Gastroesophageal sphincter (tissue), 4 donors: ENCODE measurements at regions not wholly inside any gene's neighbourhood (a gene's known extent, or its start where the extent isn't known, plus 50 kb on each side); places are given as distances from the start of the nearest gene placed in this dataset.
"Not testable (repeated sequence)": the region's sequence is repeated elsewhere in the genome, so short reads cannot be mapped to it uniquely, and the experiment has no call there.

Experiments
- ATAC-seq: fragments of 150-250 bp; one replicate; pipeline ENCODE4 v1.9.1; 2016; ENCODE audit warnings: mild to moderate bottlenecking, moderate library complexity
- H3K27ac ChIP-seq, 4 donors: fragments of 200-600 bp; sonication (generic) in 3 of 4; 1 replicate in 3 of 4; 2 replicates in 1 of 4; pipeline ENCODE4 v1.5.1; 2016 to 2019
- H3K27me3 ChIP-seq: fragments of 200-600 bp; sonication (generic); one replicate; pipeline ENCODE4 v1.5.1; 2019
- H3K36me3 ChIP-seq, 2 donors: fragments of 200-600 bp; sonication (generic); one replicate each; pipeline ENCODE4 v1.5.1; 2019; ENCODE audit warnings: control low read depth in 1 of 2
- H3K4me1 ChIP-seq, 3 donors: fragments of 200-600 bp; sonication (generic); 1 replicate in 2 of 3; 2 replicates in 1 of 3; pipeline ENCODE4 v1.5.1; 2016 to 2019; ENCODE audit warnings: control low read depth in 2 of 3
- H3K4me3 ChIP-seq, 2 donors: fragments of 200-600 bp; sonication (generic); one replicate each; pipeline ENCODE4 v1.5.1; 2019; ENCODE audit warnings: mild to moderate bottlenecking in 1 of 2, moderate library complexity in 1 of 2
- H3K9me3 ChIP-seq, 3 donors: fragments of 200-600 bp; sonication (generic); one replicate each; pipeline ENCODE4 v1.5.1; 2017 to 2019; ENCODE audit warnings: control low read depth in 2 of 3
- EP300 ChIP-seq: sonication (generic); formaldehyde crosslinking; IDR thresholded peaks from one replicate; pipeline ENCODE4 v1.6.1; 2017; ENCODE audit warnings: antibody characterized with exemption, mild to moderate bottlenecking
- POLR2A ChIP-seq, 2 donors: fragments of 450-650 bp; IDR thresholded peaks; one replicate each; pipeline ENCODE4 v1.6.1; 2017; ENCODE audit warnings: antibody characterized with exemption in 2 of 2, mild to moderate bottlenecking in 2 of 2, moderate library complexity in 1 of 2
- POLR2AphosphoS5 ChIP-seq: sonication (generic); formaldehyde crosslinking; IDR thresholded peaks from one replicate; pipeline ENCODE4 v1.6.1; 2017; ENCODE audit warnings: antibody characterized with exemption
- WGBS, 2 donors: methylation state at CpG; one replicate each; pipeline ENCODE4 v1.1.5; 2018; ENCODE audit warnings: low coverage in 1 of 2; 5-methylcytosine and 5-hydroxymethylcytosine counted together
- TF ChIP-seq, protein P1 (sequence below), 4 experiments: fragments of 200-600 bp in 2 of 4; fragments of 450-650 bp in 2 of 4; sonication (generic) in 1 of 4; IDR thresholded peaks; one replicate each; pipeline ENCODE4 v1.5.1; 2017 to 2019; ENCODE audit warnings: antibody characterized with exemption in 4 of 4, mild to moderate bottlenecking in 2 of 4, moderate library complexity in 2 of 4

DNA sequence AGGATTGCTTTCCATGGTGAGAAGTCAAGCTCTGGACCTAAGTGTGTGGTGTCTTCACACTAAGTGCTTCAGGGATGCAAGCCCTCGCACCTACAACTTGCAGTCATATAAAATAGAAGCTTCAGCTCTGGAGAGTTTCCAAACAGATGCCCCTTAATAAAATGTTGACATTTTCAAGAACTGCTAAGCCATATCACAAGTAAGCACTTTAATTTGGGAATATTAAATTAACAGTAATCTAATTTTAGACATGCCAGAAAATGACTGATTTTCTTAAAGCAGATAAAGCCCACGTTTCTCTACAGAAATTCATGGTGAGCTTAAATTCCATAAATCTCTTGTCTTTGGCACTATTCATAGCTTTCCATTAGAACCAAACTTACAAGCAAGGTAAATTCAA lies 600.1 kb upstream of the FLRT2 start:
- TF ChIP-seq, protein P1, sequence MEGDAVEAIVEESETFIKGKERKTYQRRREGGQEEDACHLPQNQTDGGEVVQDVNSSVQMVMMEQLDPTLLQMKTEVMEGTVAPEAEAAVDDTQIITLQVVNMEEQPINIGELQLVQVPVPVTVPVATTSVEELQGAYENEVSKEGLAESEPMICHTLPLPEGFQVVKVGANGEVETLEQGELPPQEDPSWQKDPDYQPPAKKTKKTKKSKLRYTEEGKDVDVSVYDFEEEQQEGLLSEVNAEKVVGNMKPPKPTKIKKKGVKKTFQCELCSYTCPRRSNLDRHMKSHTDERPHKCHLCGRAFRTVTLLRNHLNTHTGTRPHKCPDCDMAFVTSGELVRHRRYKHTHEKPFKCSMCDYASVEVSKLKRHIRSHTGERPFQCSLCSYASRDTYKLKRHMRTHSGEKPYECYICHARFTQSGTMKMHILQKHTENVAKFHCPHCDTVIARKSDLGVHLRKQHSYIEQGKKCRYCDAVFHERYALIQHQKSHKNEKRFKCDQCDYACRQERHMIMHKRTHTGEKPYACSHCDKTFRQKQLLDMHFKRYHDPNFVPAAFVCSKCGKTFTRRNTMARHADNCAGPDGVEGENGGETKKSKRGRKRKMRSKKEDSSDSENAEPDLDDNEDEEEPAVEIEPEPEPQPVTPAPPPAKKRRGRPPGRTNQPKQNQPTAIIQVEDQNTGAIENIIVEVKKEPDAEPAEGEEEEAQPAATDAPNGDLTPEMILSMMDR (IDR thresholded peaks at IDR 0.05), result no peak
- TF ChIP-seq POLR2A (IDR thresholded peaks at IDR 0.05) (no peak), EP300 (no peak), POLR2AphosphoS5 (no peak)
- 30 to 59% methylated on average over 1 to 2 of the region's 2 CpGs for WGBS, 2 donors
- Histone ChIP-seq H3K4me1 (no peaks in the 10 kb centered on the region), H3K9me3 (no peaks in the 10 kb centered on the region), H3K36me3 (no peaks in the 10 kb centered on the region), H3K4me3 (no peak overlapping the region), H3K27me3 (no peaks in the 10 kb centered on the region), H3K27ac (no peak overlapping the region)
- no peak for ATAC-seq

DNA sequence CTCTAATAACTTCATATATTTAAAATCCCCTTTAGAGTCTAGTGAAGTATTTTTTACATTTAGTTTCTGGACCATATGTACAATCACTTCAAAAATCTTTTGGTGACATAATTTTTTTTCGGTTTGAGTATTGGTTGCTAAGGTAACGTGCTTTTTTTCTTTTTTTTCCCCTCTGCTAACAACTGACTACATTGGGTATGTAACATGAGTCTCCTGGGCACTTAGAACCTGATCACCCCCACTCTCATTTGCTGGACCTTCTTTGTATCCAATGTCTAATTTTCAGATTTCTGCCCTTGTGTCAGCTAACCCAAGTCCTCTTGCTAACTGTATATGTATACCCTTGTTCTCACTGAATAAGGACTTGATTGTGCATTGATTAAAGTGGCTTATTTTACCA lies 592.9 kb upstream of the FLRT2 start:
- Histone ChIP-seq H3K36me3 (no peaks in the 10 kb centered on the region), H3K27me3 (no peaks in the 10 kb centered on the region), H3K27ac (no peak overlapping the region), H3K4me1 (no peaks in the 10 kb centered on the region), H3K4me3 (no peak overlapping the region), H3K9me3 (no peaks in the 10 kb centered on the region)
- WGBS, 2 donors, result 57 to 76% methylated on average over 2 of the region's 2 CpGs
- ATAC-seq, result no peak
- TF ChIP-seq EP300, result no peak
- TF ChIP-seq POLR2A (IDR thresholded peaks at IDR 0.05), result no peak

DNA sequence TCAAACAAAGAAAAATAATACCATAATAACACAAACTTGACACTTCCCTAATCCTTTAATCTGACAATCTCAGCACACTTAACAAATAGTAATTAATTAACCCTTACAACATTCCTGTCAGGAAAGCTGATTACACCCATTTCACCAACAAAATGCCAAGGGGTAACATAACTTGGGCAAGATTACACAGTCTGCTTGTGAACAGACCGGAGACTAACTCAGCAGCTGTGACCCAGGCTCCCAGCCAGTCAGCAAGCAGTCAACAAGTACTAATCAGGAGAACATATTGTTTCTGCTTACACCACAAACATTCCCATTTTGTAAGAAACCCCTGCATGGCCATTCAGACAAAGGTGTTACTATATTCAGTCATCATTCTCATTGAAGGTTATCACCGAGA lies 592.5 kb upstream of the FLRT2 start:
- no peak for ATAC-seq
- no peaks in the 10 kb centered on the region for H3K9me3 ChIP-seq
- no peaks in the 10 kb centered on the region for H3K4me1 ChIP-seq
- no peak for TF ChIP-seq POLR2AphosphoS5
- no peak for TF ChIP-seq POLR2A (IDR thresholded peaks at IDR 0.05)
- TF ChIP-seq EP300, result no peak
- TF ChIP-seq, protein P1 (IDR thresholded peaks at IDR 0.05), result no peak
- no peaks in the 10 kb centered on the region for H3K36me3 ChIP-seq
- H3K27ac ChIP-seq, result no peak overlapping the region
- no peaks in the 10 kb centered on the region for H3K27me3 ChIP-seq
- 69 to 83% methylated on average over 1 of the region's 2 CpGs for whole genome bisulfite sequencing, 2 donors
- no peak overlapping the region for H3K4me3 ChIP-seq

DNA sequence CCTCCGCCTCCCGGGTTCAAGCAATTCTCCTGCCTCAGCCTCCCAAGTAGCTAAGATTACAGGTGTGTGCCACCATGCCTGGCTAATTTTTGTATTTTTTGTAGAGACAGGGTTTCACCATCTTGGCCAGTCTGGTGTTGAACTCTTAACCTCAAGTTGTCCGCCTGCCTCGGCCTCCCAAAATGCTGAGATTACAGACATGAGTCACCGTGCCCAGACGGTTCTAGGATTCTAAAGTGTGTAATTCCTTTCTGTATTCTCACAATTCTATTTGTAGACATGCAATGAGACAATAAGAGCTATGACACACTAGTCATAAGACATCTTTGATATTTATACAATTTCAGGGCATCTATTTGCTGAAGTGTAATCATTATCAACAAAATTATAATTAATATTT lies 585.0 kb upstream of the FLRT2 start:
- H3K27ac ChIP-seq, H3K36me3 ChIP-seq, H3K4me3 ChIP-seq, ATAC-seq, H3K9me3 ChIP-seq, H3K27me3 ChIP-seq, H3K4me1 ChIP-seq: not testable (repeated sequence)
- WGBS, 2 donors, result 95 to 96% methylated on average over 4 to 6 of the region's 6 CpGs

DNA sequence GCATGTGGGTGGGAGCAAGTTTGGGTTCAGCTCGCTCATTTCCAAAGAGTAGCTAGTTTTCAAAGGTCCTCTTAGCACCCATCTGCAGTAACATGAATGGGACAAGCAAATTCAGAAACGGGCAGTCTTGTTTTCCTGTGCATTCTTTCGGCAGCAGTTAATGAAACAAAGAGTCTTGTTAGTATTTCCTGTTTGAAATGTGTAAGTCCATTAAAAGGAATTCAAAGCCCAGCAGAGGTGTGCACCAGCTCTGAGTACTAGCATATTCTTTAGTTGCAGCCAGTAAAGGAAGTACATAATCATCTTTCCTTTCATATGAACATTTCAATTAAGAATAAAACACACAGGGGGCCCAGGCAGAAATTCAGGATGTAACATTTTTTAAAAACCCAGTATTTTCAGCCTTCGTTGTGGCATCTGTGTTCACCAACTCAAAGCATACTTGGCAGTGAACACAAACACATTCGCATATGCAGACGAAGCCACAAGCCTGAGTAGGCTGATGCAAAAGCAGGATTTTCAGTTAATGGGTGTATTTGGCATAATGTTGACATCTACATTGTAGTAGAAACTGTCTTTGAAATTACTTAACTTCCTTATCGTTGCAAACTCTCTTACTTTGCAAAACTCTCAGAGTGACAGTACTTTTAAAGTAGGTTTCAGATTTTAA lies 570.0 kb upstream of the FLRT2 start:
- peaks cover 0 to 9% (median 0%) of the 10 kb centered on the region in 3 donors for H3K4me1 ChIP-seq
- 80 to 86% methylated on average over 5 to 7 of the region's 7 CpGs for WGBS, 2 donors
- H3K36me3 ChIP-seq, result no peaks in the 10 kb centered on the region
- TF ChIP-seq EP300, result no peak
- no peak overlapping the region for H3K4me3 ChIP-seq
- H3K27me3 ChIP-seq, result no peaks in the 10 kb centered on the region
- no peak for ATAC-seq
- peaks cover 0 to 7% (median 0%) of the 10 kb centered on the region in 3 donors for H3K9me3 ChIP-seq
- no peak overlapping the region for H3K27ac ChIP-seq

DNA sequence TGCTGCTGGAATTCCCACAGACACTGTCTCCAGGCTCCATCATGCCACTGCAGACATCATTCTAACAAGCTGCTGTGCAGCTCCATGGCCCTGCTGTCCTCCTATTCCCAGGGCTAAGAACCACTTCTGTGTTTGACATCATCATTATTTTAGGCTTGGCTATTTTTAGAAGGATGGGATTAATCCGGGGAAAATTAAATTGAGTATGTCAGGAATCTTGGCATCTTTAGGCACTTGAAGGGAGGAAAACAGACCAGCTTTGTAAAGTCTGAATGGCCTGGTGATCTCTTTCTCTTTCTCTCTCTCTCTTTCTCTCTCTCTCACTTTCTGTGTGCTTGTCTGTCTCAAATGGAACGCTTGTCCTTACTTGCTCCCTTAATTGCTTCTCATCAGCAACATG lies 568.3 kb upstream of the FLRT2 start:
- no peaks in the 10 kb centered on the region for H3K36me3 ChIP-seq
- H3K27me3 ChIP-seq, result no peaks in the 10 kb centered on the region
- no peak for TF ChIP-seq POLR2A (IDR thresholded peaks at IDR 0.05)
- TF ChIP-seq EP300, result no peak
- no peak for TF ChIP-seq POLR2AphosphoS5
- TF ChIP-seq, protein P1 (IDR thresholded peaks at IDR 0.05), result no peak
- peaks cover 0 to 9% (median 0%) of the 10 kb centered on the region in 3 donors for H3K4me1 ChIP-seq
- ATAC-seq, result no peak
- 13 to 18% methylated on average over 1 to 2 of the region's 2 CpGs for WGBS, 2 donors
- H3K4me3 ChIP-seq, result no peak overlapping the region
- peaks cover 0 to 7% (median 0%) of the 10 kb centered on the region in 3 donors for H3K9me3 ChIP-seq
- no peak overlapping the region for H3K27ac ChIP-seq
